RWPE2 (cell line): ENCODE measurements at regions not wholly inside any gene's neighbourhood (a gene's known extent, or its start where the extent isn't known, plus 50 kb on each side); places are given as distances from the start of the nearest gene placed in this dataset.
"Not testable (repeated sequence)": the region's sequence is repeated elsewhere in the genome, so short reads cannot be mapped to it uniquely, and the experiment has no call there.

Experiments used
- ATAC-seq: fragments of 200-7000 bp; cut with Tn5 transposase; 3 replicates; pipeline ENCODE4 v1.9.1; 2021; ENCODE audit warnings: low read depth
- DNase-seq: peaks from one replicate; pipeline ENCODE4 v3.0.0-alpha.2; 2020; ENCODE audit warnings: low spot score
- H3K27ac ChIP-seq: fragments of 450-650 bp; 2 replicates; pipeline ENCODE4 v1.5.1; 2017; ENCODE audit warnings: mild to moderate bottlenecking; ENCODE audit not compliant: poor library complexity, severe bottlenecking
- H3K27me3 ChIP-seq: fragments of 250-450 bp; sonication (Bioruptor Pico); 2 replicates; pipeline ENCODE4 v1.5.1; 2021; ENCODE audit warnings: mild to moderate bottlenecking, moderate library complexity; ENCODE audit not compliant: insufficient read depth, poor library complexity, severe bottlenecking
- H3K36me3 ChIP-seq: fragments of 250-450 bp; sonication (Bioruptor Pico); 2 replicates; pipeline ENCODE4 v1.5.1; 2020; ENCODE audit warnings: low read depth, mild to moderate bottlenecking, moderate library complexity
- H3K4me1 ChIP-seq: fragments of 250-450 bp; sonication (Bioruptor Pico); 2 replicates; pipeline ENCODE4 v1.5.1; 2021; ENCODE audit warnings: mild to moderate bottlenecking, moderate library complexity; ENCODE audit not compliant: insufficient read depth, poor library complexity, severe bottlenecking
- H3K4me3 ChIP-seq: fragments of 250-450 bp; sonication (Bioruptor Pico); 2 replicates; pipeline ENCODE4 v1.5.1; 2021; ENCODE audit warnings: mild to moderate bottlenecking, moderate library complexity; ENCODE audit not compliant: severe bottlenecking
- H3K9me3 ChIP-seq: fragments of 250-450 bp; sonication (Bioruptor Pico); 2 replicates; pipeline ENCODE4 v1.5.1; 2021; ENCODE audit warnings: mild to moderate bottlenecking, moderate library complexity; ENCODE audit not compliant: severe bottlenecking
- CTCF ChIP-seq: fragments of 450-650 bp; IDR thresholded peaks from one replicate; pipeline ENCODE4 v1.5.1; 2017; ENCODE audit warnings: mild to moderate bottlenecking, moderate library complexity; ENCODE audit not compliant: poor library complexity, severe bottlenecking

- TF ChIP-seq CTCF, result no peak
- DNase-seq (no peak), ATAC-seq (no peak)
- no peaks in the 10 kb centered on the region for H3K36me3 ChIP-seq
- H3K27me3 ChIP-seq, result no peaks in the 10 kb centered on the region
- H3K4me1 ChIP-seq, result no peaks in the 10 kb centered on the region
- no peaks in the 10 kb centered on the region for H3K9me3 ChIP-seq
- no peak overlapping the region for H3K27ac ChIP-seq
- H3K4me3 ChIP-seq, result no peak overlapping the region
Observed at GRCh38 chr9:119881898-119882297, 512.7 kb upstream of the BRINP1 start.

- Histone ChIP-seq H3K27ac (no peak overlapping the region), H3K4me3 (no peak overlapping the region), H3K9me3 (no peaks in the 10 kb centered on the region), H3K4me1 (no peaks in the 10 kb centered on the region), H3K27me3 (no peaks in the 10 kb centered on the region), H3K36me3 (no peaks in the 10 kb centered on the region)
- TF ChIP-seq CTCF, result no peak
- ATAC-seq, result no peak
- DNase-seq, result no peak
Observed at GRCh38 chr9:119880361-119880760, 511.1 kb upstream of the BRINP1 start.

- ATAC-seq (no peak), DNase-seq (no peak)
- no peaks in the 10 kb centered on the region for H3K27me3 ChIP-seq
- no peaks in the 10 kb centered on the region for H3K4me1 ChIP-seq
- H3K27ac ChIP-seq, result no peak overlapping the region
- no peak for TF ChIP-seq CTCF
- no peaks in the 10 kb centered on the region for H3K36me3 ChIP-seq
- no peak overlapping the region for H3K4me3 ChIP-seq
- H3K9me3 ChIP-seq, result no peaks in the 10 kb centered on the region
Observed at GRCh38 chr9:119877306-119877705, 508.1 kb upstream of the BRINP1 start.

GRCh38 chr9:119873877-119874276, 504.6 kb upstream of the BRINP1 start:
- Histone ChIP-seq H3K27me3 (no peaks in the 10 kb centered on the region), H3K27ac (no peak overlapping the region), H3K4me3 (no peak overlapping the region), H3K4me1 (no peaks in the 10 kb centered on the region), H3K9me3 (no peaks in the 10 kb centered on the region), H3K36me3 (no peaks in the 10 kb centered on the region)
- TF ChIP-seq CTCF, result no peak
- DNase-seq (no peak), ATAC-seq (no peak)

GRCh38 chr9:119870251-119870650, 501.0 kb upstream of the BRINP1 start:
- H3K27ac ChIP-seq, H3K4me3 ChIP-seq, H3K27me3 ChIP-seq, H3K4me1 ChIP-seq, H3K9me3 ChIP-seq, H3K36me3 ChIP-seq, ATAC-seq, DNase-seq: not testable (repeated sequence)
